ENCODE measurements at regions not wholly inside any gene's neighbourhood (a gene's known extent, or its start where the extent isn't known, plus 50 kb on each side); places are given as distances from the start of the nearest gene placed in this dataset.
"Not testable (repeated sequence)": the region's sequence is repeated elsewhere in the genome, so short reads cannot be mapped to it uniquely, and the experiment has no call there.

DNA sequence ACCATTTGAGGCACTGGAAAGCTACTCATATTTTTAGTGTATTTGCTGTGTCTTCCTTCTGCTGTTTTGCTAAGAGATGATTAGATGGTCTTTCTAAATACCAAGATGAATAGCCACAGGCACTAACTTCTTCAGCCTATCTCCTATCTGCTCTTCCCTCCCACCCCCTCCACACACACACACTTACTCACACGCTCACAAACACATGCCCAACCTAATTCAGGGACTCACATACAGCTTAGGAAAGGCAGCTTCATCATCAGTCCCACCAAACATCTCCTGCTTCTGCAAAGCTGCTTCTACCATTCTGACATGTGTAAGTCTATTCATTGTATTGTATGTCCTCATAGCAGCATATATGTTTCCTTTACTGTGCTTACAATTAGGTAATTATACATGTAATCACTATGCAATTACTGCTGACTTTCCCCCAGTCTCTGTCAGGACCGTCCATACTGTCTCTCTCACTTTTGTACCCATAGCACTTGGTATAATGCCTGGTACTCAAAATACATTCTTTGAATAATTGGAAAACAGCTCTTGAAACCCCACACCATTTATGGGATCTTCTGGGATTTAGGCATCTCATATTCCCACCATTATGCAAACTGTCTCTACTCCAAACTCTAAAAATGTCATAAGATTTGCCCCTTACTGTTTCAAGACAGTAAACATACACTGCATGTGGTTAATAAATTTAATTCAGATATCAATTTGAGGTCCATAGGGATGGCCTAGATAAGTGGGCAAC lies 83.3 kb upstream of the HIF1A start:
- TF ChIP-seq, protein P1, sequence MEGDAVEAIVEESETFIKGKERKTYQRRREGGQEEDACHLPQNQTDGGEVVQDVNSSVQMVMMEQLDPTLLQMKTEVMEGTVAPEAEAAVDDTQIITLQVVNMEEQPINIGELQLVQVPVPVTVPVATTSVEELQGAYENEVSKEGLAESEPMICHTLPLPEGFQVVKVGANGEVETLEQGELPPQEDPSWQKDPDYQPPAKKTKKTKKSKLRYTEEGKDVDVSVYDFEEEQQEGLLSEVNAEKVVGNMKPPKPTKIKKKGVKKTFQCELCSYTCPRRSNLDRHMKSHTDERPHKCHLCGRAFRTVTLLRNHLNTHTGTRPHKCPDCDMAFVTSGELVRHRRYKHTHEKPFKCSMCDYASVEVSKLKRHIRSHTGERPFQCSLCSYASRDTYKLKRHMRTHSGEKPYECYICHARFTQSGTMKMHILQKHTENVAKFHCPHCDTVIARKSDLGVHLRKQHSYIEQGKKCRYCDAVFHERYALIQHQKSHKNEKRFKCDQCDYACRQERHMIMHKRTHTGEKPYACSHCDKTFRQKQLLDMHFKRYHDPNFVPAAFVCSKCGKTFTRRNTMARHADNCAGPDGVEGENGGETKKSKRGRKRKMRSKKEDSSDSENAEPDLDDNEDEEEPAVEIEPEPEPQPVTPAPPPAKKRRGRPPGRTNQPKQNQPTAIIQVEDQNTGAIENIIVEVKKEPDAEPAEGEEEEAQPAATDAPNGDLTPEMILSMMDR (IDR thresholded peaks at IDR 0.05 in 4 of 5, conservative IDR thresholded peaks at IDR 0.05 in 1 of 5): no peak
- no peak for TF ChIP-seq POLR2A (IDR thresholded peaks at IDR 0.05)
- intact Hi-C loops (cut with DNase I; ENCODE audit: low total_unique reads) (no loop called here), in situ Hi-C loops (cut with MboI; ENCODE audit: low sequenced_read_pairs in 4 of 4) (no loop called here)
- Histone ChIP-seq H3K27me3 (no peaks in the 10 kb centered on the region), H3K36me3 (no peaks in the 10 kb centered on the region), H3K27ac (no peak overlapping the region), H3K4me1 (peaks cover 10 to 11% of the 10 kb centered on the region in 2 donors), H3K9me3 (no peaks in the 10 kb centered on the region), H3K4me3 (no peak overlapping the region)
- ATAC-seq (no peak), DNase-seq (no peak)

DNA sequence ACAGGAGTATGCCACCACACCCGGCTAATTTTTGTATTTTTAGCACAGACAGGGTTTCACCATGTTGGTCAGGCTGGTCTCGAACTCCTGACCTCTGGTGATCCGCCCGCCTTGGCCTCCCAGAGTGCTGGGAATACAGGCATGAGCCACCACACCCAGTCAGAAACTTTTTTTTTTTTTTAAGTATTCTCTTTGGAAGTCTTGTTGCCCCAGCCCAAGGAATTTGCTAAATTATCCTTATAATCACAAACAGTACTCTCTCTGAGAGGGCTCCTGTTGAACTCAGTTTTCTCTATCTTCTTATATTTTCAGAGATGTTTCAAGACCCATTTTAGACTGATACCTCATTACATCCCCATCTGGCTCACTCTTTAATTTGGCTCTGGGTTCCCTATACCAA lies 82.3 kb upstream of the HIF1A start:
- DNase-seq; ATAC-seq; H3K27me3 ChIP-seq; H3K27ac ChIP-seq; H3K9me3 ChIP-seq; H3K36me3 ChIP-seq; in situ Hi-C loops (cut with MboI; ENCODE audit: low sequenced_read_pairs in 4 of 4); H3K4me3 ChIP-seq; intact Hi-C loops (cut with DNase I; ENCODE audit: low total_unique reads): not testable (repeated sequence)
- peaks cover 10 to 11% of the 10 kb centered on the region in 2 donors for H3K4me1 ChIP-seq

DNA sequence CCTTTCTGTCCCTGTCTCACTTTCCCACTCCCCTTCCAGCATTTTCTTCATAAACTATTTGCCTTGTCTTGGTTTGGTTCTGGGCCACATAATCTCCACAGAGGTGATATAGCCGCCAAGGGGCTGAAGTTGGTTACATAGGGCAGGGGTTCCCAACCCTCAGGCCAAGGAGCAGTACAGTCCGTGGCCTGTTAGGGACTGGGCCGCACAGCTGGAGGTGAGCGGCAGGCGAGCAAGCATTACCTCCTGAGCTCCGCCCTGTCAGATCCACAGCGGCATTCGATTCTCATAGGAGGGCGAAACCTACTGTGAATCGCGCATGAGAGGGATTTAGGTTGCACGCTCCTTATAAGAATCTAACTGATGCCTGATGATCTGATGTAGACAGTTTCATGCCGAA lies 80.6 kb upstream of the HIF1A start:
- no peak overlapping the region for H3K27ac ChIP-seq
- no peak for TF ChIP-seq POLR2A (IDR thresholded peaks at IDR 0.05)
- TF ChIP-seq, protein P1 (IDR thresholded peaks at IDR 0.05 in 4 of 5, conservative IDR thresholded peaks at IDR 0.05 in 1 of 5): no peak
- H3K27me3 ChIP-seq: no peaks in the 10 kb centered on the region
- H3K9me3 ChIP-seq: no peaks in the 10 kb centered on the region
- ATAC-seq (no peak), DNase-seq (no peak)
- no peaks in the 10 kb centered on the region for H3K4me1 ChIP-seq
- in situ Hi-C loops (cut with MboI; ENCODE audit: low sequenced_read_pairs in 4 of 4): no loop called here
- H3K36me3 ChIP-seq: no peaks in the 10 kb centered on the region
- no peak overlapping the region for H3K4me3 ChIP-seq
- intact Hi-C loops (cut with DNase I; ENCODE audit: low total_unique reads): no loop called here

DNA sequence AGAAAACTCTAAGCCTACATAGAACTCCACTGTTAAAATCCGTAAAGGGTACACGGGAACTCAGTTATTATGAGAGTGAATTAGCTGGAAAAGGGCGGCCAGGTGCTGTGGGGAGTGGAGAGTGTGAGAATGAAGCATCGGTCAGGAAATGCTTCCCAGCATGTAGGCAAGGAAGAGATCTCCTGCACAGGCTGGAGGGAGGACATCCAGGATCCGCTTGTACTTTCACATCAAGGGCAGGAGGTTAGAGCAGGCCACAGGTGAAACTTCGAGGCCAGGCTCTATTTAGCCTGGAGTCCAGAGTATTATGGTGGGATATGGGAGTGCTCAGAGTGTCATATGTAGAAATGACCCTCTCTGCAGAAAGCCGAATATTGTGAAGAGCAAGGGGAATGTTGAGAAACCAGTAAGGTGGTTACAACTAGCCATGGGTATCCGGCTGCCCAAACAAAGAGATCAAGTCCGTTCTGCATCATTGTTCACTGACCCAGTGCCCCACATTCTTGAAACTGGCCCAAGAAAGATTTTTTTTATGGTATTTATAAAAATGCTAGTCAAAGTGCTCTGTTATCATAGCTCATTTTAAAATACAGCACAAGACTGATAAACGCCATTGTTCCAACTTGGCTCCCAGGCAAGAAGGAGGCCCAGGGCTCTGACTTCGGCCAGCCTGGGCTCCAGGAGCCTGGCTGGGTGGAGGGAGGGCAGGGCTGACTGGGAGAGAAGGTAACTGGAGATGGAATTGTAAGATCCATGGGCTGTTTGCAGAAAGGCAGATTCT lies 79.4 kb upstream of the HIF1A start:
- Histone ChIP-seq H3K27ac (no peak overlapping the region), H3K27me3 (no peaks in the 10 kb centered on the region), H3K4me1 (peaks cover 0 to 7% of the 10 kb centered on the region in 2 donors), H3K9me3 (no peaks in the 10 kb centered on the region), H3K36me3 (no peaks in the 10 kb centered on the region), H3K4me3 (no peak overlapping the region)
- ATAC-seq: no peak
- DNase-seq: no peak
- no peak for TF ChIP-seq POLR2A (IDR thresholded peaks at IDR 0.05)
- TF ChIP-seq, protein P1 (IDR thresholded peaks at IDR 0.05 in 4 of 5, conservative IDR thresholded peaks at IDR 0.05 in 1 of 5): no peak
- in situ Hi-C loops (cut with MboI; ENCODE audit: low sequenced_read_pairs in 4 of 4): no loop called here
- intact Hi-C loops (cut with DNase I; ENCODE audit: low total_unique reads): no loop called here

DNA sequence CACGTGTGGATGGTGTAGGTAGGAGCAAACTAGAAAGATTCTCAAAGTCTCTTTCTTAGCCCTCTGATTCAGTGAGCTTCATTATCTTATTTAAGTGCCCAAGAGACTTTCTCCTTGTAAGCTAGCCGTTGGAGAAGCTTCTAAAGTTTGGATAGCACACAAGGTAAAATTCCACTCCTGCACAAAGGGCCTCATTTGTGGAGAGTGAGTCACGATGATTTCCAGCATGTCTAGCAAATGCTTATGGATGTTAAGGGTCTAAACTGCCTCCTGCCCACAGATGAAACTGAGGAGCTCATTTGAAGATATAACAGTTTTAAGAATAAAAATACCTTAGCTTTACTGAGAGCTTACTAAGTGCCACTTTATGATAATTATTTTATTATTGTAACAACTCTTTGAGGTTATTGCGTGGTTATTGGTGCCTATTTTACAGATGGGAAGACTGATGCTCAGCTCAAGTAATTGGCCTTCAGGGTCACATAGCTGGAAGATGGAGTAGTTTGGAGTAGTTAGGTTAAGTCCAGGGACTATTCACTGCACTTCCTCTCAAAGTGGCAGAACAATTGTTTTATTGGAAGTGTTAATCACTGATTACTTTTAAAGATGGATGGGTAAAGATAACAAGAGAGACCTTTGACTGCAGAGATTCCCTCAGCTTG lies 78.7 kb upstream of the HIF1A start:
- no peak for DNase-seq
- TF ChIP-seq, protein P1 (IDR thresholded peaks at IDR 0.05 in 4 of 5, conservative IDR thresholded peaks at IDR 0.05 in 1 of 5): no peak
- no peak for TF ChIP-seq POLR2A (IDR thresholded peaks at IDR 0.05)
- in situ Hi-C loops (cut with MboI; ENCODE audit: low sequenced_read_pairs in 4 of 4) (no loop called here), intact Hi-C loops (cut with DNase I; ENCODE audit: low total_unique reads) (no loop called here)
- Histone ChIP-seq H3K27me3 (no peaks in the 10 kb centered on the region), H3K4me1 (peaks cover 0 to 7% of the 10 kb centered on the region in 2 donors), H3K27ac (no peak overlapping the region), H3K36me3 (no peaks in the 10 kb centered on the region), H3K9me3 (no peaks in the 10 kb centered on the region), H3K4me3 (no peak overlapping the region)
- ATAC-seq: no peak
